Neural progenitor cell (in vitro differentiated cells): ENCODE measurements at regions not wholly inside any gene's neighbourhood (a gene's known extent, or its start where the extent isn't known, plus 50 kb on each side); places are given as distances from the start of the nearest gene placed in this dataset.

Experiments
- EZH2 ChIP-seq: fragments of 200-600 bp; sonication (generic); IDR thresholded peaks from 2 replicates; pipeline ENCODE4 v1.6.1; 2017; ENCODE audit warnings: antibody characterized with exemption, mild to moderate bottlenecking, moderate library complexity
- TF ChIP-seq, protein P1 (sequence below): fragments of 200-600 bp; sonication (generic); IDR thresholded peaks from 2 replicates; pipeline ENCODE4 v1.5.1; 2017; ENCODE audit warnings: antibody characterized with exemption, mild to moderate bottlenecking

GRCh38 chrX:5537098-5537497, 691.6 kb downstream of the NLGN4X start:
- TF ChIP-seq, protein P1, sequence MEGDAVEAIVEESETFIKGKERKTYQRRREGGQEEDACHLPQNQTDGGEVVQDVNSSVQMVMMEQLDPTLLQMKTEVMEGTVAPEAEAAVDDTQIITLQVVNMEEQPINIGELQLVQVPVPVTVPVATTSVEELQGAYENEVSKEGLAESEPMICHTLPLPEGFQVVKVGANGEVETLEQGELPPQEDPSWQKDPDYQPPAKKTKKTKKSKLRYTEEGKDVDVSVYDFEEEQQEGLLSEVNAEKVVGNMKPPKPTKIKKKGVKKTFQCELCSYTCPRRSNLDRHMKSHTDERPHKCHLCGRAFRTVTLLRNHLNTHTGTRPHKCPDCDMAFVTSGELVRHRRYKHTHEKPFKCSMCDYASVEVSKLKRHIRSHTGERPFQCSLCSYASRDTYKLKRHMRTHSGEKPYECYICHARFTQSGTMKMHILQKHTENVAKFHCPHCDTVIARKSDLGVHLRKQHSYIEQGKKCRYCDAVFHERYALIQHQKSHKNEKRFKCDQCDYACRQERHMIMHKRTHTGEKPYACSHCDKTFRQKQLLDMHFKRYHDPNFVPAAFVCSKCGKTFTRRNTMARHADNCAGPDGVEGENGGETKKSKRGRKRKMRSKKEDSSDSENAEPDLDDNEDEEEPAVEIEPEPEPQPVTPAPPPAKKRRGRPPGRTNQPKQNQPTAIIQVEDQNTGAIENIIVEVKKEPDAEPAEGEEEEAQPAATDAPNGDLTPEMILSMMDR: no peak
- no peak for TF ChIP-seq EZH2
